BJ (cell line): ENCODE measurements at regions not wholly inside any gene's neighbourhood (a gene's known extent, or its start where the extent isn't known, plus 50 kb on each side); places are given as distances from the start of the nearest gene placed in this dataset.

ENCODE experiments used
- CTCF ChIA-PET: fragments of 350-600 bp; formaldehyde crosslinking; extraction: SDS; loops from one replicate; lab custom pipeline; 2021; ENCODE audit warnings: antibody characterized with exemption, inconsistent platforms; lab: Yijun Ruan, JAX
- POLR2A ChIA-PET: fragments of 300-600 bp; sonication (Branson Sonifier 250); formaldehyde crosslinking; extraction: SDS; loops from one replicate; lab custom pipeline; 2021; ENCODE audit warnings: antibody characterized with exemption; lab: Charles Lee
- DNase-seq: peaks from one replicate; pipeline ENCODE4 v3.0.0-alpha.2; 2011; ENCODE audit warnings: low read depth
- H3K27me3 ChIP-seq: 2 replicates; pipeline ENCODE4 v1.6.0; 2011; ENCODE audit warnings: low read length; ENCODE audit not compliant: control insufficient read depth, insufficient read depth
- H3K36me3 ChIP-seq: 2 replicates; pipeline ENCODE4 v1.5.1; 2011; ENCODE audit warnings: low read length; ENCODE audit not compliant: control insufficient read depth, insufficient read depth
- H3K4me3 ChIP-seq: 2 replicates; pipeline ENCODE4 v1.5.1; 2011; ENCODE audit warnings: low read depth, mild to moderate bottlenecking, control low read depth, low read length
- TF ChIP-seq, protein P1 (sequence below): IDR thresholded peaks from 2 replicates; pipeline ENCODE4 v1.5.1; 2011; ENCODE audit warnings: low read depth, mild to moderate bottlenecking, control low read depth, inconsistent platforms, low read length, moderate library complexity; ENCODE audit not compliant: insufficient read depth

DNA sequence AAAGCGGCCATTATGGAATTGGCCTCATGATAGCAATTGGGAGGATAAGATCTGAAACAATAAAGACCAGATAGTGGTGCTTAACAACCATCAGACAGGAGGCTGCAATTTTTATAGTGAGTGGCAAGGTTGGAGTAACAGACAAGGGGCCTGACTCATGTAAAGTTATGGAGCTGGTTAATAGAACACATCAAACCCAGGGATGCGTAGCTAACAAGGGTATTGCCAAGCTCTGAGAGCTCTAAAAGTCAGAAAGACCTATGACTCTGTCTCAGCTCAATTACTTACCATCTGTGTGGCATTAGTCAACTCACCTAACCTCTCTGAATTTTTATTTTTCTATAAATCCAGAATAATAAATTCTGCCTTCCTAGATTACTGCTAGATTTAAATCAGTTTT is 1731.5 kb upstream of the FLRT2 start:
- ChIA-PET CTCF (interaction anchor here (1.3 kb wide), 1 partner anchor 9 kb away, joined by 4 read pairs; no protein-coding TSS in a partner anchor), POLR2A (no interaction called here)
- DNase-seq = no peak

DNA sequence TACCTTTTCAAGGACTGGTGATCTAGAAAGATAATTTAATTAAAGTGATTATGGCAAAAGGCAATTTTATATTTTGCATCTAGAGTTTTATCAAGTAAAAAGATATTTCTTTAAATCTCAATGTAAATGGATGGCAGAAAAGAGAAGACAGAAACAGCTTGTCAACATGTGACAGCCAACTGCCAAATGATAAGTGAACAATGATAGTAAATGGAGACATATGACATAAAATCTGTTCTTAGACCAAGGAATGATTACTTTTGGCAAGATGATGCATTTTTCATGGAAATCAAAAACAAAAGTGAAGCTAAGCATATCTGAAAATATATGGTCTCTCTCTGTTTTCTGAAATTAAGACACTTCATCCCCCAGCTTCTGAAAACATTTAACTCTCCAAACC is 1730.7 kb upstream of the FLRT2 start:
- no peak overlapping the region for H3K4me3 ChIP-seq
- TF ChIP-seq, protein P1, sequence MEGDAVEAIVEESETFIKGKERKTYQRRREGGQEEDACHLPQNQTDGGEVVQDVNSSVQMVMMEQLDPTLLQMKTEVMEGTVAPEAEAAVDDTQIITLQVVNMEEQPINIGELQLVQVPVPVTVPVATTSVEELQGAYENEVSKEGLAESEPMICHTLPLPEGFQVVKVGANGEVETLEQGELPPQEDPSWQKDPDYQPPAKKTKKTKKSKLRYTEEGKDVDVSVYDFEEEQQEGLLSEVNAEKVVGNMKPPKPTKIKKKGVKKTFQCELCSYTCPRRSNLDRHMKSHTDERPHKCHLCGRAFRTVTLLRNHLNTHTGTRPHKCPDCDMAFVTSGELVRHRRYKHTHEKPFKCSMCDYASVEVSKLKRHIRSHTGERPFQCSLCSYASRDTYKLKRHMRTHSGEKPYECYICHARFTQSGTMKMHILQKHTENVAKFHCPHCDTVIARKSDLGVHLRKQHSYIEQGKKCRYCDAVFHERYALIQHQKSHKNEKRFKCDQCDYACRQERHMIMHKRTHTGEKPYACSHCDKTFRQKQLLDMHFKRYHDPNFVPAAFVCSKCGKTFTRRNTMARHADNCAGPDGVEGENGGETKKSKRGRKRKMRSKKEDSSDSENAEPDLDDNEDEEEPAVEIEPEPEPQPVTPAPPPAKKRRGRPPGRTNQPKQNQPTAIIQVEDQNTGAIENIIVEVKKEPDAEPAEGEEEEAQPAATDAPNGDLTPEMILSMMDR = no peak
- no peaks in the 10 kb centered on the region for H3K27me3 ChIP-seq
- no peaks in the 10 kb centered on the region for H3K36me3 ChIP-seq
- ChIA-PET POLR2A (no interaction called here), CTCF (interaction anchor here (1.3 kb wide), 1 partner anchor 8 kb away, joined by 4 read pairs; no protein-coding TSS in a partner anchor)
- DNase-seq = no peak

More for the DNA sequence above, 1731.5 kb upstream of the FLRT2 start:
- Histone ChIP-seq H3K27me3 (no peaks in the 10 kb centered on the region), H3K4me3 (no peak overlapping the region), H3K36me3 (no peaks in the 10 kb centered on the region)
- TF ChIP-seq, protein P1 = no peak

DNA sequence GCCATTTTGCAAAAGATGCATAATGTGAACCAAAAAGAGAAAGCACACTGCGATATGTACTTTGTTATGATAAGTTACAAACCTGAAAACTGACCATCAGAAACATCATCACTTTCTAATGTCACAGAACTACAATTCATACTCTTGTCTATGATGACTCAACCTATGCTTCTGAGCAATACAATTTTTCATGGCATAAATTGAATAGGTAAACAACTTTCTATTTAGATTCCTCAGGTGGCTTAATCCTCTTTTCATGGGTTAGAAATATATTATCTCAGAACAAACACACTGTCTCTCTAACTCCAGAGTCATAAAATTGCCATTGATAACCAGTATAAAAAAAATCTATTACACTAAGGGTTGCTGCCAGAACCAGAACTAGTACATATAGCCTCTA is 1715.0 kb upstream of the FLRT2 start:
- Histone ChIP-seq H3K4me3 (no peak overlapping the region), H3K27me3 (no peaks in the 10 kb centered on the region), H3K36me3 (no peaks in the 10 kb centered on the region)
- no peak for DNase-seq
- CTCF ChIA-PET = no interaction called here
- POLR2A ChIA-PET = no interaction called here
- TF ChIP-seq, protein P1 = no peak

DNA sequence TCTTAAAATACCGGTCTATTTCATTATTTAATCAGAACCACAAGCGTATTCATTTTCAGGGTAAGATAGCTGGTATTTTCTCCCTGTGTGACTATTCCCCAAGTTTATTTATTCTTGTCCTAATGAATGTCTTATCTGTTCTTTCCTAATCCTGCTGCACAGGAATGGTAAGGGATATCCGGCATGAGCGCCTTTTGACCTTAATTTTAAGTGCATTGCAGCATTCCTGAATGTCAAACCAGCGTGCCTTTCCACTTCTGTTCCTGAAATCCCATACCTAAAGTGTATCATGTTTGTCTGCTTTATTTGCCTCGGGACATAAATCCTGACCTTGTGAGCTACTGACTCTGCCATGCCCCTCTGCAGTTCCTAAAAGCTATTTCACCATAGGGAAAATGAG is 1713.2 kb upstream of the FLRT2 start:
- no peaks in the 10 kb centered on the region for H3K36me3 ChIP-seq
- H3K27me3 ChIP-seq = no peaks in the 10 kb centered on the region
- H3K4me3 ChIP-seq = no peak overlapping the region
- POLR2A ChIA-PET = interaction anchor here (0.6 to 0.7 kb wide), 2 partner anchors 10 to 13 kb away, joined by 3 read pairs; no protein-coding TSS in a partner anchor
- CTCF ChIA-PET = no interaction called here
- TF ChIP-seq, protein P1 = no peak
- DNase-seq = no peak

DNA sequence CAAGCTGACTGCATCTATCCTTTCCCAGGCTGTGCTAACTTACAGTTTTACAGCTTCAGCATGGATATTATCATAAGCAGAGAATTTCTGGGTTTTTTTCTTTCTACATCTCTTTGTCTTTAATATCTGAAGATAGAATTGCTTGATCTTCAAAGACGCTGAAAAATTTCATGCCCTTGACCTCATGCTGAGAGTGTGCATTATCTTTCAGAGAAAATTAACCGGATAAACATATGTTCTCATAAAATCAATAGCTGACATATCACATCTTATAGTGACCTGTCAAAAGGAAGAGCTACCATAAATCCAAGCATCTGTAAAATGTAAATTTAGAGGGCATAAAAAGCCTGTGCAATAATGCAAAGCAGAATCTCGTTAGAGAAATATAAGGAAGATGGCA is 1704.1 kb upstream of the FLRT2 start:
- H3K36me3 ChIP-seq = no peaks in the 10 kb centered on the region
- no peak for DNase-seq
- ChIA-PET POLR2A (no interaction called here), CTCF (interaction anchor here (1.1 kb wide), 1 partner anchor 14 kb away, joined by 3 read pairs; no protein-coding TSS in a partner anchor)
- TF ChIP-seq, protein P1 = no peak
- no peaks in the 10 kb centered on the region for H3K27me3 ChIP-seq
- no peak overlapping the region for H3K4me3 ChIP-seq
